Tibial nerve (tissue), 4 donors: ENCODE measurements at regions not wholly inside any gene's neighbourhood (a gene's known extent, or its start where the extent isn't known, plus 50 kb on each side); places are given as distances from the start of the nearest gene placed in this dataset.

Source experiments
- EP300 ChIP-seq, 2 donors: sonication (generic); formaldehyde crosslinking; IDR thresholded peaks; one replicate each; pipeline ENCODE4 v1.6.1; 2017; ENCODE audit warnings: antibody characterized with exemption in 2 of 2, mild to moderate bottlenecking in 1 of 2
- POLR2A ChIP-seq, 2 donors: fragments of 450-650 bp; IDR thresholded peaks; one replicate each; pipeline ENCODE4 v1.6.1; 2017; ENCODE audit warnings: antibody characterized with exemption in 2 of 2, mild to moderate bottlenecking in 2 of 2, moderate library complexity in 2 of 2
- TF ChIP-seq, protein P1 (sequence below), 5 experiments: fragments of 200-600 bp in 3 of 5; fragments of 450-650 bp in 2 of 5; sonication (generic) in 3 of 5; IDR thresholded peaks; one replicate each; pipeline ENCODE4 v1.5.1; 2016 to 2019; ENCODE audit warnings: antibody characterized with exemption in 5 of 5, mild to moderate bottlenecking in 3 of 5, moderate library complexity in 2 of 5

DNA sequence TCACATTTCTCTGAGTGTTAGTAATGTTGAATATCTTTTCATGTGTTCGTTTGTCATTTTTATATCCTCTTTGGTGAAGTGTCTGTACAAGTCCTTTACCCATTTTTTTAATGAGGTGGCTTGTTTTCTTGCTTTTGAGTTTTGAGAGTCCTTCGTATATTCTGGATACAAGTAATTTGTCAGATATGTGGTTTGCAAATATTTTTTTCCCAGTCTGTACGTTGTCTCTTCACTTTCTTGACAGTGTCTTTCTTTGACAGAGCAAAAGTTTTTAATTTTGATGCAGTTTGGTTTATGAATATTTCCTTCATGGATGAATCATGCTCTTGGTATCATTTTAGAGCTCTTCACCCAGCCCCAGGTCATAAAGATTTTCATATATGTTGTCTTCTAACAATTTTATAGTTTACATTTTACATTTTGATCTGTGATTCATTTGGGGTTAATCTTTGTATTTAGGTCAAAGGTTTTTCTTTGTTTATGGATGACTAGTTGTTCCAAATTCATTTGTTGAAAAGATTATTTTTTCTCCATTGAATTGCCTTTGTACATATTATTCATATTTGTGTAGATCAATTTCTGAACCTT, 152.5 kb downstream of the MRPL14 start:
- TF ChIP-seq POLR2A (IDR thresholded peaks at IDR 0.05) (no peak), EP300 (IDR thresholded peaks at IDR 0.05) (no peak)
- TF ChIP-seq, protein P1, sequence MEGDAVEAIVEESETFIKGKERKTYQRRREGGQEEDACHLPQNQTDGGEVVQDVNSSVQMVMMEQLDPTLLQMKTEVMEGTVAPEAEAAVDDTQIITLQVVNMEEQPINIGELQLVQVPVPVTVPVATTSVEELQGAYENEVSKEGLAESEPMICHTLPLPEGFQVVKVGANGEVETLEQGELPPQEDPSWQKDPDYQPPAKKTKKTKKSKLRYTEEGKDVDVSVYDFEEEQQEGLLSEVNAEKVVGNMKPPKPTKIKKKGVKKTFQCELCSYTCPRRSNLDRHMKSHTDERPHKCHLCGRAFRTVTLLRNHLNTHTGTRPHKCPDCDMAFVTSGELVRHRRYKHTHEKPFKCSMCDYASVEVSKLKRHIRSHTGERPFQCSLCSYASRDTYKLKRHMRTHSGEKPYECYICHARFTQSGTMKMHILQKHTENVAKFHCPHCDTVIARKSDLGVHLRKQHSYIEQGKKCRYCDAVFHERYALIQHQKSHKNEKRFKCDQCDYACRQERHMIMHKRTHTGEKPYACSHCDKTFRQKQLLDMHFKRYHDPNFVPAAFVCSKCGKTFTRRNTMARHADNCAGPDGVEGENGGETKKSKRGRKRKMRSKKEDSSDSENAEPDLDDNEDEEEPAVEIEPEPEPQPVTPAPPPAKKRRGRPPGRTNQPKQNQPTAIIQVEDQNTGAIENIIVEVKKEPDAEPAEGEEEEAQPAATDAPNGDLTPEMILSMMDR (IDR thresholded peaks at IDR 0.05) = no peak
